ENCODE measurements at regions not wholly inside any gene's neighbourhood (a gene's known extent, or its start where the extent isn't known, plus 50 kb on each side); places are given as distances from the start of the nearest gene placed in this dataset.
A peak's percentile ranks its signal among the peaks of the same experiment; 100 is the strongest.

GRCh38 chr9:115938479-115938878, 215.1 kb upstream of the PAPPA start:
- 98 to 100% methylated on average over 1 of the region's 1 CpG for WGBS, 2 experiments (ENCODE audit: insufficient coverage in 1 of 2, insufficient read length in 1 of 2)
- Mint-ChIP-seq H3K27ac (no peak overlapping the region), H3K36me3 (ENCODE audit: low read depth) (no peaks in the 10 kb centered on the region), H3K4me3 (no peak overlapping the region), H3K4me1 (no peaks in the 10 kb centered on the region), H3K9me3 (no peaks in the 10 kb centered on the region), H3K27me3 (ENCODE audit: insufficient read depth) (no peaks in the 10 kb centered on the region)
- H3K36me3 ChIP-seq (ENCODE audit: control insufficient read depth, insufficient read depth, low read length): no peaks in the 10 kb centered on the region
- no peak overlapping the region for H3K4me3 ChIP-seq (ENCODE audit: low read length)
- H3K27ac ChIP-seq (ENCODE audit: low read depth, low read length): no peak overlapping the region
- no peaks in the 10 kb centered on the region for H3K9me3 ChIP-seq (ENCODE audit: control insufficient read depth, low read length)
- no peak overlapping the region for H3K9ac ChIP-seq (ENCODE audit: extremely low read depth, low read length, poor library complexity, severe bottlenecking)
- DNase-seq: no peak
- no peaks in the 10 kb centered on the region for H3K27me3 ChIP-seq (ENCODE audit: control insufficient read depth, insufficient read depth, low read length, poor library complexity, severe bottlenecking)
- TF ChIP-seq, protein P1, sequence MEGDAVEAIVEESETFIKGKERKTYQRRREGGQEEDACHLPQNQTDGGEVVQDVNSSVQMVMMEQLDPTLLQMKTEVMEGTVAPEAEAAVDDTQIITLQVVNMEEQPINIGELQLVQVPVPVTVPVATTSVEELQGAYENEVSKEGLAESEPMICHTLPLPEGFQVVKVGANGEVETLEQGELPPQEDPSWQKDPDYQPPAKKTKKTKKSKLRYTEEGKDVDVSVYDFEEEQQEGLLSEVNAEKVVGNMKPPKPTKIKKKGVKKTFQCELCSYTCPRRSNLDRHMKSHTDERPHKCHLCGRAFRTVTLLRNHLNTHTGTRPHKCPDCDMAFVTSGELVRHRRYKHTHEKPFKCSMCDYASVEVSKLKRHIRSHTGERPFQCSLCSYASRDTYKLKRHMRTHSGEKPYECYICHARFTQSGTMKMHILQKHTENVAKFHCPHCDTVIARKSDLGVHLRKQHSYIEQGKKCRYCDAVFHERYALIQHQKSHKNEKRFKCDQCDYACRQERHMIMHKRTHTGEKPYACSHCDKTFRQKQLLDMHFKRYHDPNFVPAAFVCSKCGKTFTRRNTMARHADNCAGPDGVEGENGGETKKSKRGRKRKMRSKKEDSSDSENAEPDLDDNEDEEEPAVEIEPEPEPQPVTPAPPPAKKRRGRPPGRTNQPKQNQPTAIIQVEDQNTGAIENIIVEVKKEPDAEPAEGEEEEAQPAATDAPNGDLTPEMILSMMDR (conservative IDR thresholded peaks at IDR 0.05): no peak
- H3K4me1 ChIP-seq (ENCODE audit: control insufficient read depth, insufficient read depth, low read length): peaks cover under 1% of the 10 kb centered on the region

DNA sequence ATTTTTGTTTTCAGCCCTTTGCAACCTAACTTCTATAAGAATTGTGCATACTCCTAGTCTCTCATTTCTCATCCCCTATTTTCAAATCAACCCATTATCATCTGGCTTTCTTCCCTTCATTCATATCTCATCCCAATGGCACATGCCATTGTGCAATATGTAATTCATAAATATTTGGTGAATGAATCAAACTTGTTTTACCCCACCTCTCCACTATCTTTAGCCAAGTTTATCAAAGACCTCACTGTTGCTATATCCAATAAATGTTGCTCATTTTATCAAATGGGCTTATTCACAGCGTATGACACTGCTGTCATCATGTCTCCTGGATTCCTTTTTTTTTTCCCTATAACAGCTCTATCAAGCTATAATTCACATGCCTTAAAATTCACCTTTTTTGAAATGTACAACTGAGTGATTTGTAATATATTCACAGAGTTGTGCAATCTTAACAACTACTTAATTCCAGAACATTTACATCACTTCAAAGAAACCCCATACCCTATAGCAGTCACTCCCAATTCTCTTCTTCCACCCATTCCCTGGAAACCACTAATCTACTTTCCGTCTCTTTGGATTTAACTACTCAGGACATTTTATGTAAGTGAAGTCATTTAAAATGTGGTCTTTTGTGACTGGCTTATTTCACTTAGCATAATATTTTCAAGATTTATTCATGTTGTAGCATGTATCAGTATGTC, 214.4 kb upstream of the PAPPA start:
- WGBS, 2 experiments (ENCODE audit: insufficient coverage in 1 of 2, insufficient read length in 1 of 2): 100% methylated on average over 2 of the region's 2 CpGs; no CpG with 5 or more reads in 1 of the 2 experiments
- H3K4me3 Mint-ChIP-seq: no peak overlapping the region
- no peak overlapping the region for H3K27ac Mint-ChIP-seq
- H3K9ac ChIP-seq (ENCODE audit: extremely low read depth, low read length, poor library complexity, severe bottlenecking): no peak overlapping the region
- H3K9me3 ChIP-seq (ENCODE audit: control insufficient read depth, low read length): no peaks in the 10 kb centered on the region
- no peak overlapping the region for H3K4me3 ChIP-seq (ENCODE audit: low read length)
- H3K36me3 ChIP-seq (ENCODE audit: control insufficient read depth, insufficient read depth, low read length): no peaks in the 10 kb centered on the region
- H3K4me1 ChIP-seq (ENCODE audit: control insufficient read depth, insufficient read depth, low read length): peaks cover 3% of the 10 kb centered on the region
- TF ChIP-seq, protein P1 (conservative IDR thresholded peaks at IDR 0.05): no peak
- peaks cover 4% of the 10 kb centered on the region for H3K4me1 Mint-ChIP-seq
- no peak for DNase-seq
- no peak overlapping the region for H3K27ac ChIP-seq (ENCODE audit: low read depth, low read length)
- H3K36me3 Mint-ChIP-seq (ENCODE audit: low read depth): no peaks in the 10 kb centered on the region
- no peaks in the 10 kb centered on the region for H3K27me3 Mint-ChIP-seq (ENCODE audit: insufficient read depth)
- no peaks in the 10 kb centered on the region for H3K27me3 ChIP-seq (ENCODE audit: control insufficient read depth, insufficient read depth, low read length, poor library complexity, severe bottlenecking)
- H3K9me3 Mint-ChIP-seq: no peaks in the 10 kb centered on the region

DNA sequence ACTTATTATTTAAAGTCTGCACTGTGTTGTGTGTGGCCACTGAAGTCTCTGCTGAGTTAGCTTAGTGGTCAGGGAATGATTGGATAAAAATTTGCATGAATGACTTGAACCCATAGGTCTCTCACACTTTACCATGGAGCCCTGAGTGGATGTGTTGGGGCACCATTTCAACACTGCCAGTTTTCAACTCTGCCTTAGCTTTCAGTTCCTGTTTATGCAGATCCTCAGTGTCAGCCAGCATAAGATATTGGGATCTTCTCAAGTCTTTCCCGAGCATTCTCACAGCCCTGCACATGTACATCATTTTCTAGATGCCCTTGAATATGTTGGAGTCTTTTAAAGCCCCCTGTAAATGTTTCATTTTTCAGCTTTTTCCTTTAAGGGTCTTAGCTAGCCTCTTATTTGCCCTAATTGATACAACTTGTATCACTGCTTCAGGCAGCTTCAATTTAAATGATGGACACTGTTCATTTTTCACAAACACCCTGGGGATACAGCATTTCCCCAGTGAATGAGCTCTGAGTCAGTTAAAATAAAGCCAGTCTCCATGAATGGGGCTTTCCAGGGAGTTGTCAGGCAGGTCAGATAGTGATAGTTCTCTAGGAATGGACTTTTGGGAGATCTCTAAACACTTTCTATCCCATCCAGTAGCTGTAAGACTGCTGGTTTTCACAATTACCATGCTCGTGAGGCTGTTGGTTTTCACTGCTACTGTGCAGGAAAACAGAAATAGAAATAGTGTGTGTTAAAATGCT, 211.9 kb upstream of the PAPPA start:
- H3K4me1 ChIP-seq (ENCODE audit: control insufficient read depth, insufficient read depth, low read length): peaks cover 3% of the 10 kb centered on the region
- no peak overlapping the region for H3K4me3 ChIP-seq (ENCODE audit: low read length)
- H3K4me3 Mint-ChIP-seq: no peak overlapping the region
- no peaks in the 10 kb centered on the region for H3K27me3 Mint-ChIP-seq (ENCODE audit: insufficient read depth)
- no peak overlapping the region for H3K9ac ChIP-seq (ENCODE audit: extremely low read depth, low read length, poor library complexity, severe bottlenecking)
- 93% methylated on average over 2 of the region's 2 CpGs; no CpG with 5 or more reads in 1 of the 2 experiments for WGBS, 2 experiments (ENCODE audit: insufficient coverage in 1 of 2, insufficient read length in 1 of 2)
- no peaks in the 10 kb centered on the region for H3K9me3 Mint-ChIP-seq
- peak overlapping the region; percentile 16 for H3K27ac ChIP-seq (ENCODE audit: low read depth, low read length)
- peaks cover 4% of the 10 kb centered on the region for H3K4me1 Mint-ChIP-seq
- DNase-seq: no peak
- no peak overlapping the region for H3K27ac Mint-ChIP-seq
- H3K9me3 ChIP-seq (ENCODE audit: control insufficient read depth, low read length): no peaks in the 10 kb centered on the region
- H3K36me3 ChIP-seq (ENCODE audit: control insufficient read depth, insufficient read depth, low read length): no peaks in the 10 kb centered on the region
- TF ChIP-seq, protein P1 (conservative IDR thresholded peaks at IDR 0.05): no peak
- no peaks in the 10 kb centered on the region for H3K36me3 Mint-ChIP-seq (ENCODE audit: low read depth)
- no peaks in the 10 kb centered on the region for H3K27me3 ChIP-seq (ENCODE audit: control insufficient read depth, insufficient read depth, low read length, poor library complexity, severe bottlenecking)

All from endodermal cell (in vitro differentiated cells).